ENCODE measurements at regions not wholly inside any gene's neighbourhood (a gene's known extent, or its start where the extent isn't known, plus 50 kb on each side); places are given as distances from the start of the nearest gene placed in this dataset.

DNA sequence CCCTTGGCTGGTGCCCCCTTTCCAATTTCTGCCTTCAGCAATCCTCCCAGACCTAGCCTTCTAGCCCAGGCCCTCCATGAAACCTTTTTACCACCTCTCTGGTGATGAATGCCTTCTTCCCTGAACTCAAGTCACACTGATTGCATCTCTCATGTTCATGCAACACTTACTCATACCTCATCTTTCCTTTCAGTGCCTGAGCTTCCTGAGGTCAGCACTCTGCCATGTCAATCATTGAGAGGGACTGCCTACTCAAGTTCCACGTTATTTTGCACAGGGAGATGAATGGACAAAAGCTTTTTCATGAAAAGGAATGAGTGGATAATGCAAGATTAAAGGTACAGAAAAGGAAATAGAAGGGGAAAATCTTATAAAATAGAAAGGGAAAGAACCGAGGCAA lies 60.1 kb upstream of the PLEKHG1 start:
- no peak for DNase-seq

DNA sequence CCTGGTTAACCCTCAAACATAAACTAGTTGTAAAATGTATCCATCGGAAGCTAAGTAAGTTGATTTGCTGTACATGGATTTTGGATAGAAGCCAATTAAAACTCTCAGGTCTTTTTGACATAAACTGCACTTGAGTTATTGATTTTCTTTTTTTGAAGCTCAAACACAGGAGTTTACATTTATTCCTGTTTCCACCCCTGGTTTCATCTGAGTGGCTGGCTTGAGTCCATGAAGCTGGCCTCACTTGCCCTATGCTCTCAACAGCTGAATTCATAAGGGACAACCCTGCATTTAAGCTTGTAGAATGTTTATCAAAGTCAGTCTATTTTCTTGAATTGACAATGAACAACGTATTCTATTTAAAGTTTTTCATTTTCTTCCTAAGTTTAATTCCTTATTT lies 58.1 kb upstream of the PLEKHG1 start:
- no peak for DNase-seq

DNA sequence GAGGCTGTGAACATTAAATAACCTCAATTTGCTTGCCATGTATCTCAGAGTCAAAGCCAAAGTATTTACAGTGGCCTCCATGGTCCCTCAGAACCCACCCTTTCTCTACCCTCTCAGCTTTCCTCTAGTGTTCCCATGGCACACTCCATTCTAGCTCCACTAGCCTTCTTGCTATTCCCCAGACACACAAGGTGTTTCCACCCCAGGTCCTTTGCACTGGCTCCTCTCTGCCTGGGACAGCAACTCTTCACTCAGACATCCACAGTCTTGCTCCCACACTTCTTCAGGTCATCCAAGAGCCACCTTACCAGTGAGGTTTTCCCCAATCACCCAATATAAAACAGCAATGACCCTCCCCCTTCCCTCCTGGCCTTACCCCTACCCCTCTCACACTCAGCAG lies 56.5 kb upstream of the PLEKHG1 start:
- no peak for DNase-seq

GRCh38 chr6:150544793-150545192 lies 54.9 kb upstream of the PLEKHG1 start:
- DNase-seq = no peak

DNA sequence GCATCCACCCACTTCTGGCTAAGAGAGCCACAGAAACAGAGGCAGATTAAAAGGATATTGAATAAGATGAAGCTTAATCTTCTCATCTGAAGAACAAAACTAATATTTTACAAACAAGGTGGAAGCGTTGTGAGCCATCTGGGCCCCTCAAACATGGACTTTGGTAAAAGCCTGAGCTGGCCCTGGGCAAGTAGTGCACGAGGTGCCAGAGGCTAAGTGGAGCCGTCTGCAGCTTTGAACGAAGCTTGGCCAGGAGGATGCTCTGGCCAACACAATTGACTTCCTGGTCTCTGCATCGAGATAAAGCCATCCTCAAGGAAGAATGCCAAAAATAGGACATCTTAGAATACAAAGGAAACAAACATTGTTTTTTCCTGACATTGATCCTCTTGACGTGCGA lies 53.2 kb upstream of the PLEKHG1 start:
- no peak for DNase-seq

GRCh38 chr6:150547502-150548222 lies 52.0 kb upstream of the PLEKHG1 start:
- DNase-seq = no peak

DNA sequence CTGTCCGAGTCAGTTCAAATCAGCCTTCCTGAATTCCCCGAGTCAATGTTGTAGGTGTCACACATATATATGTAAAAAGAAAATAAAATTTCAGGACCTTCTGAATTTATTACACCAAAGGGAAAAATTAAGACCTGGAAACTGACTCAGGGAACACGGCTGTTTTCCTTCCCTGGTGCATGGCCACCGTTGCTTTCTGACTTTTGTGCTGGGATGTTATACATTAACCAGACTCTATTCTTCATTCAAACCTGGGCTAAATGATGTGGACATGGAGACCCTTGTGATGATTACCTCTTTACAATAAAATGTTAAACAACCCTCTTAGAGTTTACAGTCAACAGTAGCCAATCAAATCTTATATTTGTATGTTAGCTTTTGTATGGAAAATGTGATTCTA lies 51.4 kb upstream of the PLEKHG1 start:
- no peak for DNase-seq

- no peak for DNase-seq
Observed at GRCh38 chr6:150549007-150549406, 50.7 kb upstream of the PLEKHG1 start.

DNA sequence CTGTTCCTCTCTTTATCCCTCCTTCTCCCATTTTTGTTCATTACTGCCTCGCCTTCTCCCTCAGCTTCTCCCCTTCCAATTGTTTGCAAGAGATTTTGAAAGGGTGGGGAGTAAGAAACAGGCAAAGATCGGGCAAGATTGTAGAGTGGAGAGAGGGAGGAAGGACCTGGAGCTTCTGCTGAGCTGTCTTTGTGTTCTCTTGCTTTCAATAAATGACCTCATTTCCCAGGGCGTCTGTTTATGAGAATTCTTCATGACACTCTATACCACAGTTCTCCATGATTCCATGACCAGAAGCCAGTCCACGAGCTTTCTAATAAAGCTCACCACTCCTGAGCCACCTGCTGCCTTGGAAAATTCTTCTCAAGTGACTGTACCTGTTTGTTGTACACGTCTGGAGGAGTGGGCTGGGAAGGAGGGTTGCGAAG lies 50.0 kb upstream of the PLEKHG1 start:
- no peak for DNase-seq
